ENCODE measurements at regions not wholly inside any gene's neighbourhood (a gene's known extent, or its start where the extent isn't known, plus 50 kb on each side); places are given as distances from the start of the nearest gene placed in this dataset.

- DNase-seq (ENCODE audit: low read depth): no peak
- TF ChIP-seq CTCF (IDR thresholded peaks at IDR 0.05; ENCODE audit: insufficient read depth, low read length): no peak
- H3K4me3 ChIP-seq (ENCODE audit: low read depth, low read length): no peak overlapping the region
Measured at GRCh38 chr3:5972586-5972985, 785.1 kb downstream of the EDEM1 start.

- no peak for DNase-seq (ENCODE audit: low read depth)
- TF ChIP-seq CTCF (IDR thresholded peaks at IDR 0.05; ENCODE audit: insufficient read depth, low read length): no peak
Measured at GRCh38 chr3:5974630-5975322, 787.3 kb downstream of the EDEM1 start.

GRCh38 chr3:5977331-5977730 is 789.8 kb downstream of the EDEM1 start:
- H3K4me3 ChIP-seq (ENCODE audit: low read depth, low read length): no peak overlapping the region
- no peak for DNase-seq (ENCODE audit: low read depth)
- no peak for TF ChIP-seq CTCF (IDR thresholded peaks at IDR 0.05; ENCODE audit: insufficient read depth, low read length)

More at GRCh38 chr3:5974630-5975322, 787.3 kb downstream of the EDEM1 start:
- H3K4me3 ChIP-seq (ENCODE audit: low read depth, low read length): no peak overlapping the region

GRCh38 chr3:5980475-5980874 is 793.0 kb downstream of the EDEM1 start:
- no peak for TF ChIP-seq CTCF (IDR thresholded peaks at IDR 0.05; ENCODE audit: insufficient read depth, low read length)
- no peak for DNase-seq (ENCODE audit: low read depth)
- H3K4me3 ChIP-seq (ENCODE audit: low read depth, low read length): no peak overlapping the region

GRCh38 chr3:5994651-5995050 is 807.1 kb downstream of the EDEM1 start:
- H3K4me3 ChIP-seq (ENCODE audit: low read depth, low read length): no peak overlapping the region
- DNase-seq (ENCODE audit: low read depth): no peak
- no peak for TF ChIP-seq CTCF (IDR thresholded peaks at IDR 0.05; ENCODE audit: insufficient read depth, low read length)

- no peak for DNase-seq (ENCODE audit: low read depth)
- no peak overlapping the region for H3K4me3 ChIP-seq (ENCODE audit: low read depth, low read length)
- TF ChIP-seq CTCF (IDR thresholded peaks at IDR 0.05; ENCODE audit: insufficient read depth, low read length): no peak
Measured at GRCh38 chr3:6018456-6018855, 830.9 kb downstream of the EDEM1 start.

- no peak for TF ChIP-seq CTCF (IDR thresholded peaks at IDR 0.05; ENCODE audit: insufficient read depth, low read length)
- no peak overlapping the region for H3K4me3 ChIP-seq (ENCODE audit: low read depth, low read length)
- DNase-seq (ENCODE audit: low read depth): no peak
Measured at GRCh38 chr3:6022621-6023020, 835.1 kb downstream of the EDEM1 start.
